ENCODE measurements at regions not wholly inside any gene's neighbourhood (a gene's known extent, or its start where the extent isn't known, plus 50 kb on each side); places are given as distances from the start of the nearest gene placed in this dataset.

GRCh38 chrX:104315555-104315954 is 60.8 kb upstream of the ESX1 start:
- Mint-ChIP-seq H3K27ac (no peak overlapping the region), H3K4me1 (peaks cover 10% of the 10 kb centered on the region), H3K9me3 (no peaks in the 10 kb centered on the region)

GRCh38 chrX:104310657-104311254 is 56.0 kb upstream of the ESX1 start:
- Histone ChIP-seq H3K9ac (no peak overlapping the region), H3K4me2 (no peak overlapping the region), H4K20me1 (ENCODE audit: low read depth) (no peaks in the 10 kb centered on the region), H3K36me3 (no peaks in the 10 kb centered on the region), H3K9me3 (ENCODE audit: low read depth) (no peaks in the 10 kb centered on the region), H3K27me3 (no peaks in the 10 kb centered on the region), H2AFZ (replicated peaks) (no peak overlapping the region), H3F3A (ENCODE audit: low read depth) (no peaks in the 10 kb centered on the region), H3K79me2 (ENCODE audit: low read depth) (no peaks in the 10 kb centered on the region), H3K27ac (no peak overlapping the region), H3K4me1 (no peaks in the 10 kb centered on the region), H3K4me3 (no peak overlapping the region)
- no peaks in the 10 kb centered on the region for H3K9me3 Mint-ChIP-seq
- peaks cover 2% of the 10 kb centered on the region for H3K27me3 Mint-ChIP-seq (ENCODE audit: insufficient read depth, low read depth)
- TF ChIP-seq EZH2phosphoT487 (IDR thresholded peaks at IDR 0.05), result no peak
- no peak overlapping the region for H3K4me3 Mint-ChIP-seq
- DNase-seq (ENCODE audit: low spot score), result no peak
- H3K36me3 Mint-ChIP-seq, result no peaks in the 10 kb centered on the region
- H3K4me1 Mint-ChIP-seq, result peaks cover 13% of the 10 kb centered on the region
- H3K27ac Mint-ChIP-seq, result no peak overlapping the region

More at GRCh38 chrX:104315555-104315954, 60.8 kb upstream of the ESX1 start:
- H3K4me1 ChIP-seq, result no peaks in the 10 kb centered on the region
- no peaks in the 10 kb centered on the region for H3K27me3 ChIP-seq
- no peaks in the 10 kb centered on the region for H3K79me2 ChIP-seq (ENCODE audit: low read depth)
- Mint-ChIP-seq H3K27me3 (ENCODE audit: insufficient read depth, low read depth) (peaks cover 2% of the 10 kb centered on the region), H3K4me3 (no peak overlapping the region), H3K36me3 (no peaks in the 10 kb centered on the region)
- H3K9me3 ChIP-seq (ENCODE audit: low read depth), result no peaks in the 10 kb centered on the region
- no peak overlapping the region for H3K4me2 ChIP-seq
- H3K27ac ChIP-seq, result no peak overlapping the region
- H4K20me1 ChIP-seq (ENCODE audit: low read depth), result no peaks in the 10 kb centered on the region
- no peak overlapping the region for H3K9ac ChIP-seq
- H3F3A ChIP-seq (ENCODE audit: low read depth), result no peaks in the 10 kb centered on the region
- DNase-seq (ENCODE audit: low spot score), result no peak
- no peaks in the 10 kb centered on the region for H3K36me3 ChIP-seq
- TF ChIP-seq CTCF (IDR thresholded peaks at IDR 0.05) (no peak), EZH2phosphoT487 (IDR thresholded peaks at IDR 0.05) (no peak), EZH2 (IDR thresholded peaks at IDR 0.05) (no peak)
- H2AFZ ChIP-seq (replicated peaks), result no peak overlapping the region
- no peak overlapping the region for H3K4me3 ChIP-seq

- H3K27me3 Mint-ChIP-seq (ENCODE audit: insufficient read depth, low read depth), result peaks cover 2% of the 10 kb centered on the region
- Histone ChIP-seq H3K36me3 (no peaks in the 10 kb centered on the region), H4K20me1 (ENCODE audit: low read depth) (no peaks in the 10 kb centered on the region), H3K4me1 (no peaks in the 10 kb centered on the region), H3K4me2 (no peak overlapping the region), H2AFZ (replicated peaks) (no peak overlapping the region), H3K27ac (no peak overlapping the region), H3F3A (ENCODE audit: low read depth) (no peaks in the 10 kb centered on the region), H3K9me3 (ENCODE audit: low read depth) (no peaks in the 10 kb centered on the region), H3K79me2 (ENCODE audit: low read depth) (no peaks in the 10 kb centered on the region), H3K9ac (no peak overlapping the region), H3K4me3 (no peak overlapping the region), H3K27me3 (no peaks in the 10 kb centered on the region)
- peak overlapping the region; percentile 29 for H3K27ac Mint-ChIP-seq
- no peak overlapping the region for H3K4me3 Mint-ChIP-seq
- TF ChIP-seq EZH2 (IDR thresholded peaks at IDR 0.05), result no peak
- peak; percentile 19 for TF ChIP-seq CTCF (IDR thresholded peaks at IDR 0.05)
- no peak for TF ChIP-seq EZH2phosphoT487 (IDR thresholded peaks at IDR 0.05)
- no peaks in the 10 kb centered on the region for H3K36me3 Mint-ChIP-seq
- DNase-seq (ENCODE audit: low spot score), result no peak
- peaks cover 13% of the 10 kb centered on the region for H3K4me1 Mint-ChIP-seq
- H3K9me3 Mint-ChIP-seq, result no peaks in the 10 kb centered on the region
Observed at GRCh38 chrX:104310090-104310489, 55.4 kb upstream of the ESX1 start.

GRCh38 chrX:104309169-104309568 is 54.4 kb upstream of the ESX1 start:
- H3K9ac ChIP-seq, result no peak overlapping the region
- H3K79me2 ChIP-seq (ENCODE audit: low read depth), result no peaks in the 10 kb centered on the region
- H2AFZ ChIP-seq (replicated peaks), result no peak overlapping the region
- H3K4me1 ChIP-seq, result no peaks in the 10 kb centered on the region
- Mint-ChIP-seq H3K9me3 (no peaks in the 10 kb centered on the region), H3K4me3 (no peak overlapping the region), H3K27me3 (ENCODE audit: insufficient read depth, low read depth) (peaks cover 2% of the 10 kb centered on the region), H3K4me1 (peaks cover 13% of the 10 kb centered on the region), H3K36me3 (no peaks in the 10 kb centered on the region), H3K27ac (no peak overlapping the region)
- no peaks in the 10 kb centered on the region for H4K20me1 ChIP-seq (ENCODE audit: low read depth)
- DNase-seq (ENCODE audit: low spot score), result peak; percentile 17
- H3K9me3 ChIP-seq (ENCODE audit: low read depth), result no peaks in the 10 kb centered on the region
- no peak overlapping the region for H3K4me3 ChIP-seq
- H3F3A ChIP-seq (ENCODE audit: low read depth), result no peaks in the 10 kb centered on the region
- H3K27me3 ChIP-seq, result no peaks in the 10 kb centered on the region
- no peak for TF ChIP-seq EZH2 (IDR thresholded peaks at IDR 0.05)
- peak; percentile 29 for TF ChIP-seq CTCF (IDR thresholded peaks at IDR 0.05)
- no peak for TF ChIP-seq EZH2phosphoT487 (IDR thresholded peaks at IDR 0.05)
- no peaks in the 10 kb centered on the region for H3K36me3 ChIP-seq
- H3K4me2 ChIP-seq, result no peak overlapping the region
- H3K27ac ChIP-seq, result no peak overlapping the region
